Endothelial cell of umbilical vein (primary cell): ENCODE measurements at regions not wholly inside any gene's neighbourhood (a gene's known extent, or its start where the extent isn't known, plus 50 kb on each side); places are given as distances from the start of the nearest gene placed in this dataset.

Source experiments
- CTCF ChIP-seq, 2 donors: IDR thresholded peaks; 1 replicate in 1 of 2; 2 replicates in 1 of 2; pipeline ENCODE4 v1.5.1; 2011; ENCODE audit warnings: low read length in 2 of 2, mild to moderate bottlenecking in 2 of 2, moderate library complexity in 2 of 2, control low read depth in 1 of 2, inconsistent platforms in 1 of 2, low read depth in 1 of 2; ENCODE audit not compliant: insufficient read depth in 1 of 2; ENCODE audit errors: extremely low read depth in 1 of 2
- EZH2 ChIP-seq: IDR thresholded peaks from 2 replicates; pipeline ENCODE4 v1.6.1; 2012; ENCODE audit warnings: borderline replicate concordance, low read depth, mild to moderate bottlenecking, moderate library complexity, low read length, inconsistent platforms; ENCODE audit not compliant: severe bottlenecking
- MYC ChIP-seq: IDR thresholded peaks from one replicate; pipeline ENCODE4 v1.6.1; 2011; ENCODE audit warnings: mild to moderate bottlenecking, low read depth, low read length
- POLR2A ChIP-seq: IDR thresholded peaks from 2 replicates; pipeline ENCODE4 v1.6.1; 2012; ENCODE audit warnings: low read depth, mild to moderate bottlenecking, control low read depth, low read length
- POLR2AphosphoS5 ChIP-seq: IDR thresholded peaks from 2 replicates; pipeline ENCODE4 v1.6.1; 2012; ENCODE audit warnings: low read depth, mild to moderate bottlenecking, control low read depth, low read length, moderate library complexity; ENCODE audit not compliant: insufficient read depth

- TF ChIP-seq EZH2 (no peak), CTCF (IDR thresholded peaks at IDR 0.05; ENCODE audit: extremely low read depth in 1 of 2, insufficient read depth in 1 of 2, low read depth in 1 of 2, low read length in 2 of 2) (no peak), POLR2A (no peak), MYC (no peak), POLR2AphosphoS5 (no peak)
Observed at GRCh38 chr3:117408811-117409210, 699.2 kb downstream of the TUSC7 start.
